Astrocyte of the spinal cord (primary cell): ENCODE measurements at regions not wholly inside any gene's neighbourhood (a gene's known extent, or its start where the extent isn't known, plus 50 kb on each side); places are given as distances from the start of the nearest gene placed in this dataset.

Source experiments
- DNase-seq: peaks from one replicate; pipeline ENCODE4 v3.0.0; 2011; ENCODE audit warnings: low read depth, low spot score
- H3K4me3 ChIP-seq: 2 replicates; pipeline ENCODE4 v1.5.1; 2011; ENCODE audit warnings: low read depth, mild to moderate bottlenecking, low read length, moderate library complexity
- CTCF ChIP-seq: IDR thresholded peaks from 2 replicates; pipeline ENCODE4 v1.5.1; 2012; ENCODE audit warnings: low read depth, mild to moderate bottlenecking, low read length, inconsistent platforms
- in situ Hi-C: cut with HindIII; loops from 2 replicates; pipeline ENCODE4 v1.10.0; 2017; ENCODE audit warnings: low sequenced_read_pairs

DNA sequence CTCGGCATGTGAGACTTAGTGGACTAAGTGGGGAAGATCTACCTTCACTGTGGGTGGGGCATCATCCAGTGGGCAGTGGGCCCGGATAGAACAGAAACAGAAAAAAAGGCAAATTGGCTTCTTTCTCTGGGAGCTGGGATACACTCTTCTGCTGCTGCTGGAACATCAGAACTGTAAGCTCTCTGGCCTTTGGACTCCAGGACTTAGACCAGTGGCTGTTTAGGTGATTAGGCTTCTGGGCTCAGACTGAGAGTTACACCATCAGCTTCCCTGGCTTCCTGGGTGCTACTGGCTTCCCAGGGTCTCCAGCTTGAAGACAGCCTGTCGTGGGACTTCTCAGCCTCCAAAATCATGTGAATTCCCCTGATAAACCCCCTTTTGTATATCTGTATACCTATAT lies 122.7 kb upstream of the SLC28A3 start:
- in situ Hi-C loops = no loop called here
- TF ChIP-seq CTCF = no peak
- no peak for DNase-seq
- no peak overlapping the region for H3K4me3 ChIP-seq

- DNase-seq = no peak
- in situ Hi-C loops = no loop called here
- TF ChIP-seq CTCF = no peak
- H3K4me3 ChIP-seq = no peak overlapping the region
These were observed 126.2 kb upstream of the SLC28A3 start for GRCh38 chr9:84466580-84467285.

- no peak for DNase-seq
- H3K4me3 ChIP-seq = no peak overlapping the region
- TF ChIP-seq CTCF = no peak
- in situ Hi-C loops = no loop called here
These were observed 131.3 kb upstream of the SLC28A3 start for GRCh38 chr9:84471816-84472215.

- H3K4me3 ChIP-seq = no peak overlapping the region
- DNase-seq = no peak
- in situ Hi-C loops = no loop called here
- no peak for TF ChIP-seq CTCF
These were observed 138.4 kb upstream of the SLC28A3 start for GRCh38 chr9:84478996-84479395.

DNA sequence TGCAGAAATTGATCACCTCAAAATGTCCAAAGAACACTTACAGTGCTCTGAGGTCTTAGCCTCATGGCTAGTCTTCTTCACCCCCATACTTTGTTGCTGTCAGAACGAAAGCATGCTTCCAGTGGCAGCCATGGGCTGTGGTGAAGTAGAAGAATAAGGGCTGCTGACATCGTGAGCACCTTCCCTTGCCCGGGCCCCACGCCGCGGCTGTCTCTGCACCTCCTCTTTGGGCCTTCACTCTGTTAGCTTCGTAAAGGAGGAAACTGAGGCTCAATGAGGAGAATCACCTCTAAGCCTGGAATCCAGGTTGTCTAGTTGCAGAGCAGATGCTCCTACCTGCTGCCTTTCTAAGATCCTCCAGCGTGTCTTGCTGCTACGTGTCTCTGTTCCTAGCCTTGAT lies 139.5 kb upstream of the SLC28A3 start:
- in situ Hi-C loops = no loop called here
- no peak for TF ChIP-seq CTCF
- H3K4me3 ChIP-seq = no peak overlapping the region
- no peak for DNase-seq

GRCh38 chr9:84481231-84481630 lies 140.7 kb upstream of the SLC28A3 start:
- DNase-seq = no peak
- H3K4me3 ChIP-seq = no peak overlapping the region
- in situ Hi-C loops = no loop called here
- no peak for TF ChIP-seq CTCF
